ENCODE measurements at regions not wholly inside any gene's neighbourhood (a gene's known extent, or its start where the extent isn't known, plus 50 kb on each side); places are given as distances from the start of the nearest gene placed in this dataset.

- Histone ChIP-seq H3K27me3 (peaks cover 0 to 7% (median 0%) of the 10 kb centered on the region in 7 donors), H3K27ac (no peak overlapping the region), H3K36me3 (no peaks in the 10 kb centered on the region), H3K4me1 (no peaks in the 10 kb centered on the region), H3K9me3 (no peaks in the 10 kb centered on the region), H3K4me3 (no peak overlapping the region)
- ATAC-seq (no peak), DNase-seq (no peak)
- intact Hi-C loops (cut with DNase I) = no loop called here
- 85 to 86% methylated on average over 6 of the region's 6 CpGs for WGBS, 2 donors
- no peak for TF ChIP-seq CTCF (IDR thresholded peaks at IDR 0.05)
These were observed 150.0 kb downstream of the KCTD15 start for GRCh38 chr19:33946535-33947264.

- H3K9me3 ChIP-seq = no peaks in the 10 kb centered on the region
- 65 to 67% methylated on average over 5 of the region's 5 CpGs for WGBS, 2 donors
- intact Hi-C loops (cut with DNase I) = no loop called here
- ATAC-seq = no peak
- DNase-seq = no peak
- peaks cover 0 to 6% (median 0%) of the 10 kb centered on the region in 7 donors for H3K27me3 ChIP-seq
- no peaks in the 10 kb centered on the region for H3K36me3 ChIP-seq
- TF ChIP-seq CTCF (IDR thresholded peaks at IDR 0.05) = no peak
- H3K27ac ChIP-seq = no peak overlapping the region
- H3K4me1 ChIP-seq = no peaks in the 10 kb centered on the region
- no peak overlapping the region for H3K4me3 ChIP-seq
These were observed 150.7 kb downstream of the KCTD15 start for GRCh38 chr19:33947265-33947964.

GRCh38 chr19:33948651-33949335 is 152.1 kb downstream of the KCTD15 start:
- peaks cover 0 to 3% (median 0%) of the 10 kb centered on the region in 7 donors for H3K27me3 ChIP-seq
- no peak overlapping the region for H3K4me3 ChIP-seq
- H3K9me3 ChIP-seq = no peaks in the 10 kb centered on the region
- intact Hi-C loops (cut with DNase I) = no loop called here
- DNase-seq (no peak), ATAC-seq (no peak)
- H3K27ac ChIP-seq = no peak overlapping the region
- no peak for TF ChIP-seq CTCF (IDR thresholded peaks at IDR 0.05)
- H3K36me3 ChIP-seq = no peaks in the 10 kb centered on the region
- no peaks in the 10 kb centered on the region for H3K4me1 ChIP-seq
- WGBS, 2 donors = 70 to 76% methylated on average over 8 of the region's 8 CpGs

DNA sequence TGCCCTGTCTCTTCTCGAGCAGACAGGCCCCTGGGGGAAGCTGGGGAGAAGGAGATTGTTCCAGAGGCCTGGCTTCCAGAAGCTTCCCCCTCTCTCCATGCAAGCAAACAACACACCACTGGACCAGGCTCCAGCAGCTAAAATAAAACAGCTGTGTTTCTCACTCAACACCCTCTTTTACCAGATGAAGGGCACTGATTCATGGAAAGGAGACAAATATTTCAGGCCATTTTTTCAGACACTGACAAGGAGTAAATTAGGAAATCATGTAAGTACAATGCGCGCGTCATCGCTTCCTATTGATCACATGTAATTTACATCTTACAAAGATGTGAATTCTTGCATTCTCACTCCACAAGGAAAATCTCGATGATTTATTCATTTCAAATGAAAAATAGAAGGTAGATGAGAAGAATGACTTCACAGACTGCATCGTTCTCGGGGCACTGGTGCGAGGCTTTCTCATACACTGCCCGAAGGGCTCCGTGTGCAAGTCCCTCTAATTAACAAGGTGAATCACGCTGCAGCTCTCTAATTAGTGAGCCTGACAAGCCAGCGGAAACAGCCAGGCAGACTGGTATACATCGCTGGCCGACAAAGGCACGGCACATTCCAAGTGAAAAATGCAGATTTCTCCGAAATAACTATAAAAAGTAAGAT is 153.6 kb downstream of the KCTD15 start:
- no peak for DNase-seq
- intact Hi-C loops (cut with DNase I) = no loop called here
- Histone ChIP-seq H3K27ac (no peak overlapping the region), H3K9me3 (no peaks in the 10 kb centered on the region), H3K4me3 (no peak overlapping the region), H3K4me1 (no peaks in the 10 kb centered on the region), H3K27me3 (peaks cover 0 to 12% (median 6%) of the 10 kb centered on the region in 7 donors), H3K36me3 (no peaks in the 10 kb centered on the region)
- no peak for TF ChIP-seq CTCF (IDR thresholded peaks at IDR 0.05)
- no peak for ATAC-seq
- 78 to 83% methylated on average over 17 of the region's 17 CpGs for WGBS, 2 donors
